Suppressor macrophage treated with lipopolysaccharide for 1 hour (primary cell): ENCODE measurements at regions not wholly inside any gene's neighbourhood (a gene's known extent, or its start where the extent isn't known, plus 50 kb on each side); places are given as distances from the start of the nearest gene placed in this dataset.
A peak's percentile ranks its signal among the peaks of the same experiment; 100 is the strongest.
"Not testable (repeated sequence)": the region's sequence is repeated elsewhere in the genome, so short reads cannot be mapped to it uniquely, and the experiment has no call there.

ENCODE experiments used
- DNase-seq, 3 donors: peaks; one replicate each; pipeline ENCODE4 v3.0.0-alpha.2; 2020 to 2022

- DNase-seq: no peak
These were observed 657.9 kb downstream of the EPM2A start for GRCh38 chr6:145077382-145077781.

- no peak for DNase-seq
These were observed 654.7 kb downstream of the EPM2A start for GRCh38 chr6:145080651-145081050.

DNA sequence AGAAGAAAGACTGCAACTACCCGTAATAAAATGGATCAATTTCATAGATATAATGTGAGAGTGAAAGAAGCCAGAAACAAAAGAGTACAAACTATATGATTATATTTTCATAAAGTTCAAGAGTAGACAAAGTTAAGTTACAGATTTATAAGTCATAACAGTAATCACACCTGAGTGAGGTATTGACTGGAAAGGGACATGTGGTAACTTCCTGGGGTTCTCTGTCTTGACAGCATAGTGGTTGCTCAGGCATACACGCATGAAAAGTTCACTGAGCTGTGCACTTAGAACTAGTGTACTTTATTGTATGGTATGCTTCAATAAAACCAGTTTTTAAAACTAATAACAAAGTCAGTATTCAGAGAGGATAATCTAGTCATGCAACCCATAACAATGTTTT, 653.6 kb downstream of the EPM2A start:
- no peak for DNase-seq

GRCh38 chr6:145082359-145082758, 653.0 kb downstream of the EPM2A start:
- DNase-seq: no peak

DNA sequence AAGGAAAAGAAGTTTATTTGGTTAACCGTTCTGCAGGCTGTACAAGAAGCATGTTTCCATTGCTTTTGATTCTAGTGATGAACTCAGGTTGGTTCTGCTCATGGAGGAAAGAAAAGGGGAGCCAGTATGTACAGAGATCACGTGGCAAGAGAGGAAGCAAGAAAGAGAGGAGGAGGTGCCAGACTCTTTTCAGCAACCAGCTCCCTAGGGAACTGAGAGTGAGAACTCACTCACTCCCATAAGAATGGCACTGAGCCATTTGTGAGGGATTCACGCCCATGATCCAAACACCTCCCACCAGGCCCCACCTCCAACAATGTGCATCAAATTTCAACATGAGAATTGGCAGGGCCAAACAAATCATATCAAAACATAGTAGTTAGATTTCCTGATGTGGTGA, 649.1 kb downstream of the EPM2A start:
- no peak for DNase-seq

GRCh38 chr6:145087034-145087433, 648.3 kb downstream of the EPM2A start:
- DNase-seq: no peak

- DNase-seq: no peak
These were observed 644.3 kb downstream of the EPM2A start for GRCh38 chr6:145090801-145091585.

- no peak for DNase-seq
These were observed 643.7 kb downstream of the EPM2A start for GRCh38 chr6:145091586-145092142.

DNA sequence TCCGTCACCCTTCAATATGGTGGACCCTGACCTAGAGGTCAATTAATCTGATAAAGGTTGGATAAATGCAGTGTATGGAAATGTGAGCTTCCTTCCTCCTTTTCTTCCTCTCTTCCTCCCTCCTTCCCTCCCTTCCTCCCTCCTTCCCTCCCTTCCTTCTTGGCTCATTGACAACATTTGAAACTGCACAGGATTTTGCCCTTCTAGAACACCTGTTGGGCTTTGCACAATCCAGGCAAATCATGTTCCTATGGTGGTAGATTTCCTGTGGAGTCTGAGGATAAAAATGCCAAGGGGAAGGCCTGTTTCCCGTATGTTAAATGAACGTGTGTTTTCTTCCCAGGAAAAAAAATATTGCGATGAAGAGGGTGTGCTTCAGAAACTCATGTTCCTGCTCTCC, 642.8 kb downstream of the EPM2A start:
- DNase-seq: no peak

DNA sequence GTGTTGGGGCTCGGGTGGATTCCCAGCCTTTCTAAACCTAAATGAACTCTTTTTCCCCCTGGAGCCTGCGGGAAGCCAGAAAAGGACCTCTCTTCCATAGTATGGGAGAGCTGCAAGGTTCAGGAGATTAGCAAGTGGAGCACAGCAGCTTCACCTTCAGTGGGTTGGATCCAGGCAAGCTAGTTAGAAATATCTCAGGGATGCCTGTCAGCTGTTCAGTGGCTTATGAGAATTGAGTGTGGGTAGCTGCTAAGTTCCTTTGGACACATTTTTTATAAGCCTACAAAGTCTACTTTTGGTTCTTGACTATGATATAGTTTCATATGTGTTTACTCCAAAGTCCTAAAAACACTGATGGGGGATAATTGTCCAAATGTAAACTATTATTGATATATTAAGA, 642.1 kb downstream of the EPM2A start:
- DNase-seq: no peak

- DNase-seq: no peak
These were observed 638.5 kb downstream of the EPM2A start for GRCh38 chr6:145096846-145097245.

- not testable (repeated sequence) for DNase-seq
These were observed 637.2 kb downstream of the EPM2A start for GRCh38 chr6:145098127-145098526.

GRCh38 chr6:145099713-145100112, 635.6 kb downstream of the EPM2A start:
- no peak for DNase-seq

DNA sequence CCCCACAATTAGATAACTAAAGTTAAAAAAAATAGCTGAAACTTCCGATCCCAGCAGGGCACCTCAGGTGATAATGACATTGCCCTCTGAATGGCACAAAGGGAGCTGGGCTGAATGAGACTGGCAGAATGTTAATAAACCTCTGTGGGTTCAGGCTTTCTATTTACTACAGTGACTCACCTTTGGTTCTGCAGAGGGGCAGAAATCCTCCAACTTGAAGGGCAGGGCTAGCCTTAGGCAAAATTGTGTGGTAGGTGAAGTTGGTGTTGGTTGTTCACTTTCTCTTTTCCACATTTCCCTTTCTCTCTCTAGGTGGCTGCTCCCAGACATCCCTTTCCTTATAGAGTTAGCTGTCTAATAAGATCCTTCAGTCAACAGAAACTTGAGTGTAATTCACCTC, 625.2 kb downstream of the EPM2A start:
- no peak for DNase-seq

- DNase-seq: not testable (repeated sequence)
These were observed 623.9 kb downstream of the EPM2A start for GRCh38 chr6:145111407-145111806.

DNA sequence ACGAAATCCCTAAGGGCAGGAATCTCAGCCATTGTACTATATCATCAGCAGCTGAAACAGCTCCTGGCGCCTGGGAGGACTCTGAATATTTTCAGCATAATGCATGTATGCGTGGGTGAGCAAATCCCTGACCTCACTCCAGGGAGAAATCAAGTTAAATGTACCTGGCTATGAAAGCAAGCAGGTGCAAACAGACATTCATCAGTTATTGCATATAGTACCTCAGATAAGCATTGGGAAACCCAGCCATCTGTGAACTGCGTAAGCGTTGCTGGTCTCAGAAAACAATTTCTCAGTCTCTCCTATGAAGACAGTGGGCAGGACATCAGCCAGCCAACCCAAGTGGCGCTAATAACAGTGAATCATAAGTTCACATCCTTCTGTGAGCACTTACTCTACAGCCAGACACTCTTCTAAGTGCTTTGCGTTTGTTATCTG, 622.6 kb downstream of the EPM2A start:
- no peak for DNase-seq

GRCh38 chr6:145115638-145116037, 619.7 kb downstream of the EPM2A start:
- no peak for DNase-seq

DNA sequence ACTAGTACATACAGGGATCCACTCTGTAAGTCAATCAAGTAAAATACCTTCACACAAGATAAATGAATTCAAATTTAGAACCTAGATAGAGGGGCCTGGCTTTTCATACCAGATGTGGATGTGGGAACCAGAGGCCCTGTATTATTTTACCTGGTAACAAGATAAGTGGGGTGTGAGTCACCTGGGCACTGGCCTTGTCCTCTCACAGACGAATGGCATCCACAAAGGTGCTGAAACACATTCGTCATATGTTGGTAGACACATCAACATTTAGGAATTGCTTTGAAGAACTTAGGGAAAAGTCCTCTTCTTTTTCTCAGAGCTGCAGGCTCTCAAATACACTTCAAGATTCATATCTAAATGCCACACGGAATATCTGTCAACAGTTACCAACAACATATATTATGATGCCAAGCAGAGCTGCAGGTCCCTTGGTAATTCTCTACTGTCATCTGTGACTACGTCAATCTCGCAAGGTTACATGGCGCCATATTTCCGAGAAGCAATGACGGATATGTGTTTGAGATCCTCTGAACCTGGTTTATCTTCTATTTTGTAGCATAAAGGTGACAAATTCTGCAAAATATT, 618.6 kb downstream of the EPM2A start:
- no peak for DNase-seq

GRCh38 chr6:145118224-145118623, 617.1 kb downstream of the EPM2A start:
- DNase-seq: no peak

DNA sequence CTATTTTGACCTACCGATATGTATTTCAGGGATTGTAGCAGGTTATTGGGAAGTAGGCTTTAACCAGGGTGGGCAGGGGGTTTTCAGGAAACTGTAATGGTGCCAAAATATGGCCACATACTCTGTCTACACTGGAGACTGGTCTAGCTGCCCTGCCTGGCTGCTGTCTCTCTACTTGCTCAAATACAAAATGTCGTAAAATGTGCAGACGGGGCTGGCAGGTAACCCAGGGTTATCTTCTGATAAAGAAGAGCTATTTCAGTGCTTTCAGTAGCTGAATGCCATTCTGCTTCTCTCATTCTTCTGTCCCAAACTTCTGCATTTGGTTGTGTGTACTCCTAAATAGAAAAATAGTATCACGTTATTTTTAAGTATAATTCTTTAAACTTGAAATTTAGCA, 616.2 kb downstream of the EPM2A start:
- no peak for DNase-seq

DNA sequence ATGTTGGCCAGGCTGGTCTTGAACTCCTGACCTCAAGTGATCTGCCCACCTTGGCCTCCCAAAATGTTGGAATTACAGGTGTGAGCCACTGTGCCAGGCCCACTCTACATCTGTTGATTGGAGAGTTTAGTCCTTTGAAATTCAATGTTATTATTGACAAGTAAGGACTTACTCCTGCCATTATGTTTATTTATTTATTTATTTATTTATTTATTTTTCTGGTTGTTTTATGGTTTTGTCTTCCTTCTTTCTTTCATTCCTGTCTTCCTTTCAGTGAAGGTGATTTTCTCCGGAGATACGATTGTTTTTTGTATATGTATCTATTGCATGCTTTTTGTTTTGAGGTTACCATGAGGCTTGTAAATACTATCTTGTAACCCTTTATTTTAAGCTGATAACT, 602.6 kb downstream of the EPM2A start:
- no peak for DNase-seq

- DNase-seq: no peak
These were observed 599.6 kb downstream of the EPM2A start for GRCh38 chr6:145135702-145136101.

GRCh38 chr6:145137425-145137824, 597.9 kb downstream of the EPM2A start:
- DNase-seq: peak in 2 of 3 donors; percentile 7 to 17

GRCh38 chr6:145138469-145139139, 596.7 kb downstream of the EPM2A start:
- no peak for DNase-seq
